BJ (cell line): ENCODE measurements at regions not wholly inside any gene's neighbourhood (a gene's known extent, or its start where the extent isn't known, plus 50 kb on each side); places are given as distances from the start of the nearest gene placed in this dataset.
"Not testable (repeated sequence)": the region's sequence is repeated elsewhere in the genome, so short reads cannot be mapped to it uniquely, and the experiment has no call there.

Experiments used
- CTCF ChIA-PET: fragments of 350-600 bp; formaldehyde crosslinking; extraction: SDS; loops from one replicate; lab custom pipeline; 2021; ENCODE audit warnings: antibody characterized with exemption, inconsistent platforms; lab: Yijun Ruan, JAX
- POLR2A ChIA-PET: fragments of 300-600 bp; sonication (Branson Sonifier 250); formaldehyde crosslinking; extraction: SDS; loops from one replicate; lab custom pipeline; 2021; ENCODE audit warnings: antibody characterized with exemption; lab: Charles Lee
- DNase-seq: peaks from one replicate; pipeline ENCODE4 v3.0.0-alpha.2; 2011; ENCODE audit warnings: low read depth
- H3K27me3 ChIP-seq: 2 replicates; pipeline ENCODE4 v1.6.0; 2011; ENCODE audit warnings: low read length; ENCODE audit not compliant: control insufficient read depth, insufficient read depth
- H3K36me3 ChIP-seq: 2 replicates; pipeline ENCODE4 v1.5.1; 2011; ENCODE audit warnings: low read length; ENCODE audit not compliant: control insufficient read depth, insufficient read depth
- H3K4me3 ChIP-seq: 2 replicates; pipeline ENCODE4 v1.5.1; 2011; ENCODE audit warnings: low read depth, mild to moderate bottlenecking, control low read depth, low read length
- CTCF ChIP-seq: IDR thresholded peaks from 2 replicates; pipeline ENCODE4 v1.5.1; 2011; ENCODE audit warnings: low read depth, mild to moderate bottlenecking, control low read depth, inconsistent platforms, low read length, moderate library complexity; ENCODE audit not compliant: insufficient read depth

GRCh38 chr4:171517883-171518282 lies 295.3 kb upstream of the GALNTL6 start:
- ChIA-PET CTCF (no interaction called here), POLR2A (no interaction called here)
- TF ChIP-seq CTCF = no peak

GRCh38 chr4:171516694-171517093 lies 296.5 kb upstream of the GALNTL6 start:
- DNase-seq = no peak
- Histone ChIP-seq H3K36me3 (no peaks in the 10 kb centered on the region), H3K4me3 (no peak overlapping the region), H3K27me3 (no peaks in the 10 kb centered on the region)
- POLR2A ChIA-PET = no interaction called here
- CTCF ChIA-PET = interaction anchor here (0.6 kb wide), 1 partner anchor 19 kb away, joined by 6 read pairs; no protein-coding TSS in a partner anchor
- no peak for TF ChIP-seq CTCF

More at GRCh38 chr4:171517883-171518282, 295.3 kb upstream of the GALNTL6 start:
- Histone ChIP-seq H3K4me3 (no peak overlapping the region), H3K36me3 (no peaks in the 10 kb centered on the region), H3K27me3 (no peaks in the 10 kb centered on the region)
- DNase-seq = no peak

GRCh38 chr4:171484681-171485080 lies 328.5 kb upstream of the GALNTL6 start:
- DNase-seq = no peak
- Histone ChIP-seq H3K36me3 (no peaks in the 10 kb centered on the region), H3K27me3 (no peaks in the 10 kb centered on the region), H3K4me3 (no peak overlapping the region)
- ChIA-PET CTCF (no interaction called here), POLR2A (no interaction called here)
- TF ChIP-seq CTCF = no peak

GRCh38 chr4:171478181-171478580 lies 335.0 kb upstream of the GALNTL6 start:
- ChIA-PET CTCF (no interaction called here), POLR2A (no interaction called here)
- no peak for TF ChIP-seq CTCF
- no peaks in the 10 kb centered on the region for H3K27me3 ChIP-seq
- H3K4me3 ChIP-seq = no peak overlapping the region
- no peaks in the 10 kb centered on the region for H3K36me3 ChIP-seq
- no peak for DNase-seq

GRCh38 chr4:171475111-171475510 lies 338.1 kb upstream of the GALNTL6 start:
- DNase-seq, H3K36me3 ChIP-seq, POLR2A ChIA-PET, CTCF ChIA-PET, H3K4me3 ChIP-seq, H3K27me3 ChIP-seq: not testable (repeated sequence)

GRCh38 chr4:171473155-171473554 lies 340.0 kb upstream of the GALNTL6 start:
- no peaks in the 10 kb centered on the region for H3K27me3 ChIP-seq
- DNase-seq = no peak
- TF ChIP-seq CTCF = no peak
- H3K36me3 ChIP-seq = no peaks in the 10 kb centered on the region
- no peak overlapping the region for H3K4me3 ChIP-seq
- ChIA-PET POLR2A (no interaction called here), CTCF (no interaction called here)
